GM18508 (cell line): ENCODE measurements at regions not wholly inside any gene's neighbourhood (a gene's known extent, or its start where the extent isn't known, plus 50 kb on each side); places are given as distances from the start of the nearest gene placed in this dataset.
"Not testable (repeated sequence)": the region's sequence is repeated elsewhere in the genome, so short reads cannot be mapped to it uniquely, and the experiment has no call there.

Source experiments
- ATAC-seq: cut with Tn5 transposase; IDR thresholded peaks from one replicate; pipeline ENCODE4 v1.9.1; 2021; ENCODE audit warnings: moderate number of reproducible peaks; ENCODE audit not compliant: insufficient read depth, unreplicated experiment

GRCh38 chr9:106032978-106033377 lies 338.6 kb downstream of the TMEM38B start:
- no peak for ATAC-seq

DNA sequence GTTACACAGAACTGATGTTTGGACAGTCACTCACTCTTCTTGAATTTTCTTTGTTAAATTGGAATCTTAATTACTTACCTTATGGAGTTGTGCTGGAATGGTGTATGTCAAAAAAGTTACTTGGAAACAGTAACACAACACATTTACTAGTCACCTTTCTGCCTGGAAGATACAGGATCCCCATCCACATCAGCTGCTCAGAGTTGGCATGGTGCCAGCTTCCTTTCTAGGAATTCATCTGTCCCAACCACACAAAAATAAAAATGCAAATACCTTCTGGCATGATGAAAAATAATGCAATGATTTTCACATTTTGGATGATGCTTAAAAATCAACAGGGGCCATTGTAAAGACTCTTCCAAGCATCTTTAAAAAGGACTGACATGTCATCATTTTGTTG lies 341.5 kb downstream of the TMEM38B start:
- no peak for ATAC-seq

DNA sequence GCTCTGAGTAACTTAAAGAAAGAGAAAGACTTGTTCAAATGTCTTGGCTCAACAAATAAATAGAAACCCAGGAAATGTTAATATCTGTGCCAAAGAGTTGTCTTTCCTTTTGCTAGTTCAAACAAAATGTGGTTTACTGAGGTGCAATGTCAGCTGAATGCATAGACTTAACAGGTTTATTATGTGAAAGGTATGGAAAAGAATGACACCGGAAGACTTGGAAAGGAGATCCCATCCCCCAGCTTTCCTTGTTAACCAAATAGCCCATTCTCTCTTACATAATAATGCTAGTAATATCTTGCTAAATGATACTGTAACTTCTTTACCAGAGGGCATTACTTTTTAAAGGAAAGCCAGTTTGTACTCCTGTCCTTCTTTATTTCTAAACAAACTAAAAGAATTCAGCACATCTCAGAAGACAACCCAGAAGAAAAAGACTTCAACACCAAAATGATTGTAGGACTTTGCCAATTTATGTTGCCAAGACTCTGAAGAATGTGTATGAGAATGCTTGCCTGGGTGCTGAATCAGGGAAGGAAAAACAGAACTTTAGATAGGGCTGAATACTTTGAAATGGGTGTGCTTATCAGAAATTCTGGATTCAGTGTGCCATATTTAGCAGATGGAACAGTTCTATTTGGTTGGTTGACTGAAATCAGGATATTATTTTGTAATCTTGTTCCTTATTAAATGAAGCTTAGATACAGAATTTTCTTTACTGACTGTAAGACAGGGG lies 344.1 kb downstream of the TMEM38B start:
- no peak for ATAC-seq

GRCh38 chr9:106039151-106039935 lies 345.0 kb downstream of the TMEM38B start:
- ATAC-seq, result no peak

DNA sequence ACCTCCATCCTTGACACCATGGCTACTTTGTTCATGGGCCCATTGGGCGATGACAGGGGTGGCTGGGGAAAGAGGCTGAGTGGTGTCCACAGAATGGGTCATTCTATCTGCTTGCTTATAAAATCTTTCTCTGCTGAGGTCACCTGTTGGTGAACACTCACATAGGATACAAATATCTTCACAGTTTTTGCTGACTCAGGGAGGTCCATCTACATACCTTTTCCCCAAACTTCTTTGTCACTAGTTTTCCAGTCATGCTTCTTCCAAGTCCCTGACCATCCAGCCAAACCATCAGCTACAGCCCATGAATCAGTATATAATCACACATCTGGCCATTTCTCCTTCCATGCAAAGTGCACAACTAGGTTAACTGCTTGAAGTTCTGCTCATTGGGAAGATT lies 347.6 kb downstream of the TMEM38B start:
- not testable (repeated sequence) for ATAC-seq

- ATAC-seq, result no peak
These were observed 357.2 kb downstream of the TMEM38B start for GRCh38 chr9:106051545-106051944.

- no peak for ATAC-seq
These were observed 357.8 kb downstream of the TMEM38B start for GRCh38 chr9:106052166-106052565.

GRCh38 chr9:106052735-106053134 lies 358.4 kb downstream of the TMEM38B start:
- no peak for ATAC-seq

DNA sequence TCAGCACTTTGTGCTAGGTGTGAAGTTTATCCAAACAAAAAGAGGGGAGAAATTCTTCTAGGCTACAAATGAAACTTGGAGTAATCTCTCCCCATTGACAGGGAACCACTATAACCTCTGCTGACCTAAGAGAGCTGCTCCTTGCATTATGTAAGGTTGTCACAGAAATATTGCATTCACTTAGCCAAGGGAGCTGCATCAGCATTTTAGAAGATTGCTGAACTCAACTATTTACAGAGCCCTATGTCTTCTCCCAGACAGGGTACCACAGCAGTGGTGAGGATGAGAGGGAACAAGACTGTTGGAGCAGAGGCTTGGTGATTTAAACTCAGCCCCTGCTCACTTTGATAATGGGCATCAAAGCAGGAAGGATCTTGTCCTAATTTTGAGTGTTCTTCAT lies 362.0 kb downstream of the TMEM38B start:
- no peak for ATAC-seq

- no peak for ATAC-seq
These were observed 364.1 kb downstream of the TMEM38B start for GRCh38 chr9:106058460-106058859.

DNA sequence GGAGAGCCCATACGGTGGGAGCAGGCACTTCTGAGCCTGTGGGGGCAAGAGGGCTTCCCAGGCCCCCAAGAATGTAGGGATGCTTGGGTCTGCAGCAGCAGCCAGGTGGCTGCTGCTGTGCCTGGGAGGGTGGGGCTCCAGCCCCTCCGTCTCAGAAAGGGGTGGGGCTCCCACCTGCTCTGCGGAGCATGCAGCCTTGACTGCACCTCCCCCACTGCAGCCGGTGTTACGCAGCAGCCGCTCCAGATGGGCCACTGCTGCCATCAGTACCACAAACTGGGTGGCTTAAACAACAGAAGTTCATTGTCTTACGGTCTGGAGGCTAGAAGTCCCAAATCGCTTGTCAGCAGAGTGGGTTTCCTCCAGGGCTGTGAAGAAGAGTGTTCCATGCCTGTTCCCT lies 365.5 kb downstream of the TMEM38B start:
- no peak for ATAC-seq

- no peak for ATAC-seq
These were observed 366.5 kb downstream of the TMEM38B start for GRCh38 chr9:106060885-106061284.

- ATAC-seq, result no peak
These were observed 367.9 kb downstream of the TMEM38B start for GRCh38 chr9:106062250-106062649.

GRCh38 chr9:106065136-106065535 lies 370.8 kb downstream of the TMEM38B start:
- no peak for ATAC-seq

- ATAC-seq, result no peak
These were observed 371.4 kb downstream of the TMEM38B start for GRCh38 chr9:106065579-106066214.

- ATAC-seq, result no peak
These were observed 372.7 kb downstream of the TMEM38B start for GRCh38 chr9:106066940-106067524.

DNA sequence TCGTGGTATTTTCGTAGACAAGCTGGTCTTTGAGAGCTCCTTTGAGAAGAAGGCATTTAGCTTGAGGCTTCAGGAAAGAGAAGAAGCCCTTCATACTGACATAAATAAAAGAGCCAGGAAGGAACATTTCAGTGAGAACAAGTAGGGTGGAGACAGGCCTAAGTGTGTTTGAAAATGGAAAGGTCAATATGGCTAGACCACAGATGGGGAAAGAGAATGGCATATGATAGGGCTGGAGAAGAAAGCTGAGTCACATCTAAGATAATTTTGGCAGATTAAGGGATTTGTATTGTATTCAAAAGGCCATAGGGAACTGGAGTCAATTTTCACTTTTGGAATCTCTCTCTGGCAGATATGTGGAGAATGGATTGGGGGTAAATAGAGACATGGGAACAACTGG lies 374.9 kb downstream of the TMEM38B start:
- no peak for ATAC-seq

DNA sequence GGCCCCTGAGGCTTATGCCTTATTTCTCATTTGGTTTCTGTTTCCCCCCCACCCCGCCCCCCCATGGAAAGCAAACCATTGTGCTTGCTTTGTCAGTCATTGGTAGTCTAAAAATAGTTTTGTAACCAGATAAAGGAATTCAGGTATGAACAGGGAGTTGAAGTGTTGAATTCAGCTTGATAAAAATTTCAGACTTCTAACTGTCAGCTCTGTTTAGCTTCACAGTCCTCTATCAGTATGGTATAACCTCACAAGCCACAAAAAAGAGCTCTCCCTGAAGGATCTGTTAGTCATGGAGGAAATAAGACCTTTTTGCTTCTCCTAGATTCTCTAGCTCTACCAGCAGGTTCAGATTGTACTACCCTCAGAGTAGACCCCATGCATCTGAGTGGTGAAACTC lies 378.1 kb downstream of the TMEM38B start:
- ATAC-seq, result no peak

DNA sequence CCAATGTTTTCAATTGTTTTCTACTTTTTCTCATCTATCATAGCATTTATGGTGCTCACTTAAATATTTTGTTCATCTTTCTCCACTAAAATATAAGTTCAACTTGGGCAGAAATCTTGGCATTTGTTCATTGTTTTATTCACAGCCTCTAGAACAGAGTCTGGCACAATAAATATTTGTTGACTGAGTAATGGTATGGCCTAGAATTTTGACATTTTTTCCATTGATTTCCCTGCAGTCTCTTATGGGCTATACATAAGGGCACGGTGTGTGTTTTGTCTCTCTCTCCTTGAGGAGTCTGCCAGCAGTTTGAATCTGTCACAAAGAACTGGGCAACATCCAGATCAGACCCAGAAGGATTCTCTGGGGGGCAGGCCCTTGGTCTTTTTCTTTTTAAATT lies 379.7 kb downstream of the TMEM38B start:
- no peak for ATAC-seq

DNA sequence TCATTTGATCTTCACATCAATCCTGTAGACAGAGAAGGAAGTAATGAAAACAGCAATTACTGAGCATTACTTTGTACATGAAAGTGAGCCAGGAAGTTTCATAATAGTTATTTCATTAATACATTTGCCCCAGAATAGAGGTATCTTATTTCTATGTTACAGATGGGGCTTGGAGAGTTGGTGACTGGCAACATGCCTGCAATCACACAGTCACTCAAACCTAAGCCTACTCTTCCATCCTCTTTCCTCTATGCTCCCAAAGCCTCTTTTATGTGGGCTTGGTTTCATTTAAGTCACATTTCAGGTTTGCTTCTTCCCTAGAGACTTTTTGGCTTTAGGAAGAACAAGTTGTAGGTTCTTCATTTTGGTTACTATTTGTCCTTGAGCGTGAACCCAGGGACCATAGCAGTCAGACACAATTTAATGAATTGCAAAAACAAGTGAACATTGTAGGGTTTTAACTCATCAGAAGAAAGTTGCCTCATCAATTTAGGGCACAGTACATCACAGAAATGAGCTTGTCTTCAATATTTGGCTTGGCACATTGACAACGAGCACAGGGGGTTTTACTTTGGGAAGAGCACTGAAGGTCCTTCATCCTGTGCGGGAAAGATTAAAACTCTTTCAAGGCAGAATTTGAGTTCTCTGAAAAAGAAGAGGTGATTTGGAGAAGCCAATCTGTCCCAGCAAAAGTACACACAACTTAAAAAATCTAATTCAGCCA lies 381.1 kb downstream of the TMEM38B start:
- no peak for ATAC-seq
